ENCODE measurements at regions not wholly inside any gene's neighbourhood (a gene's known extent, or its start where the extent isn't known, plus 50 kb on each side); places are given as distances from the start of the nearest gene placed in this dataset.

DNA sequence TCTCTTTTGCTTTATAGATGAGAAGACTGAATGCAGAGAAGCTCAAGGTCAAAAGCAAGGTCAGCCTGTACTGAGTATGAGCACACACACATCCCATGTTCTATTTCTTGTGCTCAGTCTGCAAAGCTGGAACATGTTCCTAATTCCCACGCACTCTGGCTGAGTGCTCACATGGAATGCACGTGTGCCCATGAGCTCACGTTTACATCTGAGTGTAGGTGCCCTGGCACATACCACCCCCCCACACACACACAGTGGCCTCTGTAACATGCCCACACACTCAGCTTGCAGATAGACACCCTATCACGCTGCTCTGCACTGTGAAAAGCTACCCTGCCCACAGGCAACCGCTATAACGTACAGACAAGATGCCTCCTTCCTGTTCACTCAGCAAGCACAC, 700.1 kb downstream of the MED13L start:
- peaks cover 4% of the 10 kb centered on the region for H3K27me3 Mint-ChIP-seq (ENCODE audit: low read depth)
- H3K4me1 Mint-ChIP-seq (ENCODE audit: low read depth) = no peaks in the 10 kb centered on the region
- no peak for DNase-seq
- no peak overlapping the region for H3K4me3 Mint-ChIP-seq
- H3K27ac Mint-ChIP-seq = no peak overlapping the region
- no peaks in the 10 kb centered on the region for H3K9me3 Mint-ChIP-seq
- no peaks in the 10 kb centered on the region for H3K36me3 Mint-ChIP-seq (ENCODE audit: insufficient read depth in 2 of 2)
- no peak for ATAC-seq (replicated peaks in 1 of 2)

DNA sequence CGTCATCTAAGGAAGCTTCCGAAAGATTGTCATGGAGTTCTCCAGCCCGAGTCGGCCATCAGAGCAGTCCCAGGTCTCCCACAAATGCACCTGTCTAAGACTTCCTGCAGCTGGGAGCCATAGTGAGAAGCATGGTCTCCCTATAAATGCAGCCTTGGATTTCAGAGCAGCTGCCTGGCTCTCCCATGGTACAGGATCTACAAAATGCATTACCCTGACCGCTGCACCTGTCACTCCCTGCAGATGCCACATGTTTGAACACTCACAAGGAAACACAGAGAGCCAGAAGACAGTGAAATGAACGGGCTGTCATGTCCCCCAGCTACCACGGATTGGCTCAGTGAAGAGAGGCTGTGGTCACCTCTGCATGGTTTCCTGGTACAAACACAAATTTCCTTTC, 702.7 kb downstream of the MED13L start:
- H3K27me3 Mint-ChIP-seq (ENCODE audit: low read depth) = peaks cover 4% of the 10 kb centered on the region
- DNase-seq (no peak), ATAC-seq (replicated peaks in 1 of 2) (no peak)
- H3K4me1 Mint-ChIP-seq (ENCODE audit: low read depth) = no peaks in the 10 kb centered on the region
- peaks cover 0 to 3% of the 10 kb centered on the region in 2 donors for H3K9me3 Mint-ChIP-seq
- no peak overlapping the region for H3K27ac Mint-ChIP-seq
- no peak overlapping the region for H3K4me3 Mint-ChIP-seq
- H3K36me3 Mint-ChIP-seq (ENCODE audit: insufficient read depth in 2 of 2) = no peaks in the 10 kb centered on the region

GRCh38 chr12:115572440-115572839, 705.1 kb downstream of the MED13L start:
- H3K27ac Mint-ChIP-seq = no peak overlapping the region
- ATAC-seq (replicated peaks in 1 of 2) = no peak
- H3K36me3 Mint-ChIP-seq (ENCODE audit: insufficient read depth in 2 of 2) = no peaks in the 10 kb centered on the region
- no peak overlapping the region for H3K4me3 Mint-ChIP-seq
- no peaks in the 10 kb centered on the region for H3K4me1 Mint-ChIP-seq (ENCODE audit: low read depth)
- no peaks in the 10 kb centered on the region for H3K27me3 Mint-ChIP-seq (ENCODE audit: low read depth)
- peaks cover 0 to 3% of the 10 kb centered on the region in 2 donors for H3K9me3 Mint-ChIP-seq
- no peak for DNase-seq

- Mint-ChIP-seq H3K27me3 (ENCODE audit: low read depth) (no peaks in the 10 kb centered on the region), H3K36me3 (ENCODE audit: insufficient read depth in 2 of 2) (no peaks in the 10 kb centered on the region), H3K4me3 (no peak overlapping the region), H3K27ac (no peak overlapping the region), H3K4me1 (ENCODE audit: low read depth) (no peaks in the 10 kb centered on the region), H3K9me3 (peaks cover 0 to 3% of the 10 kb centered on the region in 2 donors)
- ATAC-seq (replicated peaks in 1 of 2) (no peak), DNase-seq (no peak)
Measured at GRCh38 chr12:115571446-115571845, 706.0 kb downstream of the MED13L start.

GRCh38 chr12:115571027-115571426, 706.5 kb downstream of the MED13L start:
- Mint-ChIP-seq H3K4me1 (ENCODE audit: low read depth) (no peaks in the 10 kb centered on the region), H3K27me3 (ENCODE audit: low read depth) (no peaks in the 10 kb centered on the region), H3K9me3 (peaks cover 0 to 3% of the 10 kb centered on the region in 2 donors), H3K36me3 (ENCODE audit: insufficient read depth in 2 of 2) (no peaks in the 10 kb centered on the region), H3K27ac (no peak overlapping the region), H3K4me3 (no peak overlapping the region)
- no peak for DNase-seq
- no peak for ATAC-seq (replicated peaks in 1 of 2)

- Mint-ChIP-seq H3K4me3 (no peak overlapping the region), H3K9me3 (peaks cover 0 to 3% of the 10 kb centered on the region in 2 donors), H3K27ac (no peak overlapping the region), H3K36me3 (ENCODE audit: insufficient read depth in 2 of 2) (no peaks in the 10 kb centered on the region), H3K27me3 (ENCODE audit: low read depth) (no peaks in the 10 kb centered on the region), H3K4me1 (ENCODE audit: low read depth) (no peaks in the 10 kb centered on the region)
- DNase-seq = no peak
- ATAC-seq (replicated peaks in 1 of 2) = no peak
Measured at GRCh38 chr12:115570069-115570777, 707.3 kb downstream of the MED13L start.

- DNase-seq (no peak), ATAC-seq (replicated peaks in 1 of 2) (no peak)
- Mint-ChIP-seq H3K27me3 (ENCODE audit: low read depth) (no peaks in the 10 kb centered on the region), H3K27ac (no peak overlapping the region), H3K4me1 (ENCODE audit: low read depth) (no peaks in the 10 kb centered on the region), H3K9me3 (peaks cover 0 to 3% of the 10 kb centered on the region in 2 donors), H3K36me3 (ENCODE audit: insufficient read depth in 2 of 2) (no peaks in the 10 kb centered on the region), H3K4me3 (no peak overlapping the region)
Measured at GRCh38 chr12:115569345-115570068, 708.0 kb downstream of the MED13L start.

- DNase-seq (no peak), ATAC-seq (replicated peaks in 1 of 2) (no peak)
- H3K36me3 Mint-ChIP-seq (ENCODE audit: insufficient read depth in 2 of 2) = no peaks in the 10 kb centered on the region
- H3K27ac Mint-ChIP-seq = no peak overlapping the region
- peaks cover 1 to 3% of the 10 kb centered on the region in 2 donors for H3K9me3 Mint-ChIP-seq
- no peaks in the 10 kb centered on the region for H3K4me1 Mint-ChIP-seq (ENCODE audit: low read depth)
- H3K4me3 Mint-ChIP-seq = no peak overlapping the region
- H3K27me3 Mint-ChIP-seq (ENCODE audit: low read depth) = no peaks in the 10 kb centered on the region
Measured at GRCh38 chr12:115558281-115558680, 719.2 kb downstream of the MED13L start.

DNA sequence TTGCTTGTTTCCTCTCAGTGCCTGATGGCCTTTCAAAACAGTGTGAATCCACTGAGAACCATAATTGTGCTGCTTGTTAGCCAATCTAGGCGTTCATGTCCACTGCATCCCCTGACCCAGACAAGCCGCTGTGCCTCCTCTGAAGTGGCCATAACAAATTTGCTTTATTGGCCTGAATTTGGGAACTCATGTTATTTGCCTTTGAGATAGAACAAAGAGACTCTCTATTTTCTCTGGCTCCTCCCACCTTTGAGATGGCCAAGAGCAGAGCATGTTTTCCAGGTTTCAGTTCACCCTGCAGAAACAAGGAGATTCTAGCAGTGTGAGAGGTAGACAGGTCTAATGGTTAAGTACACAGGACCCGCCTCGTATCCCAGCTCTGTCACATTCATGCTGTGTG, 723.9 kb downstream of the MED13L start:
- no peak overlapping the region for H3K4me3 Mint-ChIP-seq
- H3K4me1 Mint-ChIP-seq (ENCODE audit: low read depth) = no peaks in the 10 kb centered on the region
- no peak for ATAC-seq (replicated peaks in 1 of 2)
- H3K27ac Mint-ChIP-seq = no peak overlapping the region
- no peaks in the 10 kb centered on the region for H3K27me3 Mint-ChIP-seq (ENCODE audit: low read depth)
- peaks cover 4 to 5% of the 10 kb centered on the region in 2 donors for H3K9me3 Mint-ChIP-seq
- no peak for DNase-seq
- H3K36me3 Mint-ChIP-seq (ENCODE audit: insufficient read depth in 2 of 2) = peaks cover 0 to 2% of the 10 kb centered on the region in 2 donors

DNA sequence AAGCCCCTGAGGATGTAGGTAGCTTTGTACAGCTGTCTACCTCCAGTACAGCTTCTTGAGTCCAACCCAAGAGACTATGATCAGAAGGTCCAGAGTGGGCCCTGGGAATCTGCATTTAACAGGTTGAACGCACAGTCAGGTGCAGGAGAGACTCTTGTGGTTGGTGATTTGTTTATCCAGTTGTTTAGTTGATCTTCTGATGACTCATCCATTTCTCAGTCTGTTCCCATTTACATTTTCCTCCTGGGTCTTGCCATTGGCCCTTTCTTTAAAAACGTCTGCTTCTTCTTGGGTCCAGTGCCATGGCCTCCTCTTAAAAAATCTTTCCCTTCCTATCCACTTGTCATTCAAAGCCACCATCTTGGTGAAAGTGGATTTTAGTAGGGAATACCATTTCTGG, 734.2 kb downstream of the MED13L start:
- Mint-ChIP-seq H3K9me3 (peaks cover 6 to 10% of the 10 kb centered on the region in 2 donors), H3K36me3 (ENCODE audit: insufficient read depth in 2 of 2) (no peaks in the 10 kb centered on the region), H3K27ac (no peak overlapping the region), H3K27me3 (ENCODE audit: low read depth) (no peaks in the 10 kb centered on the region), H3K4me3 (no peak overlapping the region), H3K4me1 (ENCODE audit: low read depth) (no peaks in the 10 kb centered on the region)
- ATAC-seq (replicated peaks in 1 of 2) = no peak
- no peak for DNase-seq

DNA sequence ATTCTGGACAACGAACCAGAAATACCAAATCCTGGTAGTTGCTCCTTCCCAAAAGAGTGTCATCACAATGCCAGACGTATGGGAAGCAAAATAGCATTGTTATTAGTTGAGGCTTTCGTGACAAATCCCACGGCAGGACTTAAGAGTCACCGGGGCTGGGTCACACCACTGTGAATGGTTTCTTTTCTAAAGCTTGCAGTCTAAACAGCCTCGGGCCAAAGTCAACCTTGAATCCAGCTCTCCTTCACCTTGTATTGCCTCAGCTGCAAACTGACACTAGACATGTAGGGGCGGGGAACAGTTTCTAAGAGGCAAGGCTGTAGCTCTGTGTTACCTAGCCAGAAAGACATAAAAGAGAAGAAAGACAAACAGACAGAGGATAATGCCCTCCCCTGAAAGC, 734.8 kb downstream of the MED13L start:
- no peak overlapping the region for H3K27ac Mint-ChIP-seq
- no peak overlapping the region for H3K4me3 Mint-ChIP-seq
- no peaks in the 10 kb centered on the region for H3K4me1 Mint-ChIP-seq (ENCODE audit: low read depth)
- H3K36me3 Mint-ChIP-seq (ENCODE audit: insufficient read depth in 2 of 2) = no peaks in the 10 kb centered on the region
- ATAC-seq (replicated peaks in 1 of 2) (no peak), DNase-seq (no peak)
- H3K9me3 Mint-ChIP-seq = peaks cover 6 to 10% of the 10 kb centered on the region in 2 donors
- no peaks in the 10 kb centered on the region for H3K27me3 Mint-ChIP-seq (ENCODE audit: low read depth)

- peaks cover 8 to 10% of the 10 kb centered on the region in 2 donors for H3K9me3 Mint-ChIP-seq
- DNase-seq (no peak), ATAC-seq (replicated peaks in 1 of 2) (no peak)
- no peak overlapping the region for H3K27ac Mint-ChIP-seq
- no peaks in the 10 kb centered on the region for H3K4me1 Mint-ChIP-seq (ENCODE audit: low read depth)
- H3K4me3 Mint-ChIP-seq = no peak overlapping the region
- no peaks in the 10 kb centered on the region for H3K36me3 Mint-ChIP-seq (ENCODE audit: insufficient read depth in 2 of 2)
- no peaks in the 10 kb centered on the region for H3K27me3 Mint-ChIP-seq (ENCODE audit: low read depth)
Measured at GRCh38 chr12:115541891-115542421, 735.5 kb downstream of the MED13L start.

DNA sequence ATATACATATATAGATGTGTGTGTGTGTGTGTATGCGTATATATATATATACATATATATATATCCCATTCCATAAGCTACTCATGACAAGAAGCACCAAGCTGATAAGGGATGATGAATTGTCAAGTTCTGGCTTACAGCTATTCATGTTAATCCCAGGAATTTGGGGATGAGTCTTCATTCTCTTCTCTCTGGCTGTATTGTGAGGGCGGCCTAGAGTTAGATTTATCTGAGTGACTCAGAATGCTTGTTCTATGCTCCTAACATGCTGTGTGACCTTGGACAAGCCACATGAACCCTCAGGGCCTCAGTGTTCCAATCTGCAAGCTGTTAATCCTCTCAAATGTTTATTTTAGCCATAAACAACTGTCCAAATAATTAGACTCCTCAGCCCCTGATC, 749.0 kb downstream of the MED13L start:
- ATAC-seq (replicated peaks in 1 of 2) = no peak
- Mint-ChIP-seq H3K27me3 (ENCODE audit: low read depth) (no peaks in the 10 kb centered on the region), H3K27ac (no peak overlapping the region), H3K36me3 (ENCODE audit: insufficient read depth in 2 of 2) (no peaks in the 10 kb centered on the region), H3K4me3 (no peak overlapping the region), H3K9me3 (peaks cover 2 to 4% of the 10 kb centered on the region in 2 donors), H3K4me1 (ENCODE audit: low read depth) (no peaks in the 10 kb centered on the region)
- DNase-seq = no peak
